ENCODE measurements at regions not wholly inside any gene's neighbourhood (a gene's known extent, or its start where the extent isn't known, plus 50 kb on each side); places are given as distances from the start of the nearest gene placed in this dataset.

DNA sequence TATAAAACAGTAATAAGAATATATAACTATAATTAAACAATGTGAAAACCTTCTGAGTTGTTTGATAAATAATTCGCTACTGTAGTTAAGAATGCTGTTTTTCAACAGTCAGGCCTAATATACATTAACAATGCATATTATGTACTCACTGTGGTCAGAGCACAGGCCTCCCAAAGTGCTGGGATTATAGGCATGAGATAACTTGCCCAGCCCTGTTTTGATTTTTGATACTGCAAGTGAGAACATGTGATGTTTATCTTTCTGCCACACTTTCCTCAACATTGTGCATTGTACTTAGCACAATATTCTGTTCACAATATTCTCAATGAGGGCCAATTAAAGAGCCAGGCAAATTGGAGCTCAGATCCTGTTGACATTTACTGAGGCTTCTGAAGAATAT is 274.5 kb upstream of the RARB start:
- FAIRE-seq = no peak
- POLR2A ChIA-PET = no interaction called here
- no peak for TF ChIP-seq ATF6 (CRISPR knock-in tag; IDR thresholded peaks at IDR 0.05)
- TF ChIP-seq, protein P1, sequence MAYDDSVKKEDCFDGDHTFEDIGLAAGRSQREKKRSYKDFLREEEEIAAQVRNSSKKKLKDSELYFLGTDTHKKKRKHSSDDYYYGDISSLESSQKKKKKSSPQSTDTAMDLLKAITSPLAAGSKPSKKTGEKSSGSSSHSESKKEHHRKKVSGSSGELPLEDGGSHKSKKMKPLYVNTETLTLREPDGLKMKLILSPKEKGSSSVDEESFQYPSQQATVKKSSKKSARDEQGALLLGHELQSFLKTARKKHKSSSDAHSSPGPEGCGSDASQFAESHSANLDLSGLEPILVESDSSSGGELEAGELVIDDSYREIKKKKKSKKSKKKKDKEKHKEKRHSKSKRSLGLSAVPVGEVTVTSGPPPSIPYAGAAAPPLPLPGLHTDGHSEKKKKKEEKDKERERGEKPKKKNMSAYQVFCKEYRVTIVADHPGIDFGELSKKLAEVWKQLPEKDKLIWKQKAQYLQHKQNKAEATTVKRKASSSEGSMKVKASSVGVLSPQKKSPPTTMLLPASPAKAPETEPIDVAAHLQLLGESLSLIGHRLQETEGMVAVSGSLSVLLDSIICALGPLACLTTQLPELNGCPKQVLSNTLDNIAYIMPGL (CRISPR knock-in tag; IDR thresholded peaks at IDR 0.05) = no peak
- no peak for TF ChIP-seq MCM5 (IDR thresholded peaks at IDR 0.05; ENCODE audit: low read depth)
- no peak for TF ChIP-seq BCOR (IDR thresholded peaks at IDR 0.05)
- TF ChIP-seq FIP1L1 (IDR thresholded peaks at IDR 0.05; ENCODE audit: low read depth, low read length, poor library complexity, severe bottlenecking) = no peak
- no peak for TF ChIP-seq KDM5B (IDR thresholded peaks at IDR 0.05; ENCODE audit: insufficient replicate concordance, low read depth, low read length)
- TF ChIP-seq TFE3 (CRISPR knock-in tag; IDR thresholded peaks at IDR 0.05) = no peak
- TF ChIP-seq, protein P2, sequence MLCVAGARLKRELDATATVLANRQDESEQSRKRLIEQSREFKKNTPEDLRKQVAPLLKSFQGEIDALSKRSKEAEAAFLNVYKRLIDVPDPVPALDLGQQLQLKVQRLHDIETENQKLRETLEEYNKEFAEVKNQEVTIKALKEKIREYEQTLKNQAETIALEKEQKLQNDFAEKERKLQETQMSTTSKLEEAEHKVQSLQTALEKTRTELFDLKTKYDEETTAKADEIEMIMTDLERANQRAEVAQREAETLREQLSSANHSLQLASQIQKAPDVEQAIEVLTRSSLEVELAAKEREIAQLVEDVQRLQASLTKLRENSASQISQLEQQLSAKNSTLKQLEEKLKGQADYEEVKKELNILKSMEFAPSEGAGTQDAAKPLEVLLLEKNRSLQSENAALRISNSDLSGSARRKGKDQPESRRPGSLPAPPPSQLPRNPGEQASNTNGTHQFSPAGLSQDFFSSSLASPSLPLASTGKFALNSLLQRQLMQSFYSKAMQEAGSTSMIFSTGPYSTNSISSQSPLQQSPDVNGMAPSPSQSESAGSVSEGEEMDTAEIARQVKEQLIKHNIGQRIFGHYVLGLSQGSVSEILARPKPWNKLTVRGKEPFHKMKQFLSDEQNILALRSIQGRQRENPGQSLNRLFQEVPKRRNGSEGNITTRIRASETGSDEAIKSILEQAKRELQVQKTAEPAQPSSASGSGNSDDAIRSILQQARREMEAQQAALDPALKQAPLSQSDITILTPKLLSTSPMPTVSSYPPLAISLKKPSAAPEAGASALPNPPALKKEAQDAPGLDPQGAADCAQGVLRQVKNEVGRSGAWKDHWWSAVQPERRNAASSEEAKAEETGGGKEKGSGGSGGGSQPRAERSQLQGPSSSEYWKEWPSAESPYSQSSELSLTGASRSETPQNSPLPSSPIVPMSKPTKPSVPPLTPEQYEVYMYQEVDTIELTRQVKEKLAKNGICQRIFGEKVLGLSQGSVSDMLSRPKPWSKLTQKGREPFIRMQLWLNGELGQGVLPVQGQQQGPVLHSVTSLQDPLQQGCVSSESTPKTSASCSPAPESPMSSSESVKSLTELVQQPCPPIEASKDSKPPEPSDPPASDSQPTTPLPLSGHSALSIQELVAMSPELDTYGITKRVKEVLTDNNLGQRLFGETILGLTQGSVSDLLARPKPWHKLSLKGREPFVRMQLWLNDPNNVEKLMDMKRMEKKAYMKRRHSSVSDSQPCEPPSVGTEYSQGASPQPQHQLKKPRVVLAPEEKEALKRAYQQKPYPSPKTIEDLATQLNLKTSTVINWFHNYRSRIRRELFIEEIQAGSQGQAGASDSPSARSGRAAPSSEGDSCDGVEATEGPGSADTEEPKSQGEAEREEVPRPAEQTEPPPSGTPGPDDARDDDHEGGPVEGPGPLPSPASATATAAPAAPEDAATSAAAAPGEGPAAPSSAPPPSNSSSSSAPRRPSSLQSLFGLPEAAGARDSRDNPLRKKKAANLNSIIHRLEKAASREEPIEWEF (CRISPR knock-in tag; IDR thresholded peaks at IDR 0.05) = no peak
- TF ChIP-seq NFATC3 (IDR thresholded peaks at IDR 0.05) = no peak
- TF ChIP-seq TEAD1 (CRISPR knock-in tag; IDR thresholded peaks at IDR 0.05) = no peak
- no peak for TF ChIP-seq BRF1 (IDR thresholded peaks at IDR 0.05; ENCODE audit: borderline replicate concordance, extremely low read depth, insufficient read length)

More for the DNA sequence above, 274.5 kb upstream of the RARB start:
- Histone ChIP-seq H3K9me1 (ENCODE audit: control insufficient read depth, insufficient read depth, low read length) (no peaks in the 10 kb centered on the region), H3K4me3 (no peak overlapping the region), H3K36me3 (ENCODE audit: control insufficient read depth, insufficient read depth, low read length) (no peaks in the 10 kb centered on the region), H3K9me3 (replicated peaks; ENCODE audit: control insufficient read depth, insufficient read depth, low read depth, low read length) (0 out of 2 replicates have a peak, but pooled peaks cover 3% of the 10 kb centered on the region), H3K79me2 (ENCODE audit: control insufficient read depth, insufficient read depth, low read length) (no peaks in the 10 kb centered on the region), H4K20me1 (replicated peaks; ENCODE audit: control insufficient read depth, insufficient read depth, low read length) (no peaks in the 10 kb centered on the region), H2AFZ (ENCODE audit: low read depth, low read length) (no peak overlapping the region), H3K9ac (ENCODE audit: insufficient read depth in 1 of 2, low read depth in 2 of 2, low read length in 2 of 2) (no peak overlapping the region), H3K4me1 (replicated peaks in 1 of 2; ENCODE audit: control insufficient read depth in 2 of 2, insufficient read depth in 2 of 2, low read length in 2 of 2) (no peaks in the 10 kb centered on the region), H3K27me3 (ENCODE audit: control insufficient read depth in 2 of 2, insufficient read depth in 2 of 2, low read length in 2 of 2) (no peaks in the 10 kb centered on the region), H3K27ac (ENCODE audit: extremely low read depth, low read depth, low read length) (no peak overlapping the region), H3K4me2 (ENCODE audit: insufficient read depth, low read length) (no peak overlapping the region)
- intact Hi-C loops (cut with micrococcal nuclease) = no loop called here
- ATAC-seq (no peak), DNase-seq (ENCODE audit: extremely low read depth in 1 of 4, low spot score in 3 of 4) (no peak)
- WGBS (ENCODE audit: insufficient coverage, low coverage, missing lambda C conversion rate) = 0% methylated on average over 1 of the region's 1 CpG
- BruUV-seq (replicated peaks) = no TSS peak
- CTCF ChIA-PET (ENCODE audit: low intra/inter-chr PET ratio) = no interaction called here
- in situ Hi-C loops (cut with MboI) = no loop called here

All from K562 (cell line).